ENCODE measurements at regions not wholly inside any gene's neighbourhood (a gene's known extent, or its start where the extent isn't known, plus 50 kb on each side); places are given as distances from the start of the nearest gene placed in this dataset.

DNA sequence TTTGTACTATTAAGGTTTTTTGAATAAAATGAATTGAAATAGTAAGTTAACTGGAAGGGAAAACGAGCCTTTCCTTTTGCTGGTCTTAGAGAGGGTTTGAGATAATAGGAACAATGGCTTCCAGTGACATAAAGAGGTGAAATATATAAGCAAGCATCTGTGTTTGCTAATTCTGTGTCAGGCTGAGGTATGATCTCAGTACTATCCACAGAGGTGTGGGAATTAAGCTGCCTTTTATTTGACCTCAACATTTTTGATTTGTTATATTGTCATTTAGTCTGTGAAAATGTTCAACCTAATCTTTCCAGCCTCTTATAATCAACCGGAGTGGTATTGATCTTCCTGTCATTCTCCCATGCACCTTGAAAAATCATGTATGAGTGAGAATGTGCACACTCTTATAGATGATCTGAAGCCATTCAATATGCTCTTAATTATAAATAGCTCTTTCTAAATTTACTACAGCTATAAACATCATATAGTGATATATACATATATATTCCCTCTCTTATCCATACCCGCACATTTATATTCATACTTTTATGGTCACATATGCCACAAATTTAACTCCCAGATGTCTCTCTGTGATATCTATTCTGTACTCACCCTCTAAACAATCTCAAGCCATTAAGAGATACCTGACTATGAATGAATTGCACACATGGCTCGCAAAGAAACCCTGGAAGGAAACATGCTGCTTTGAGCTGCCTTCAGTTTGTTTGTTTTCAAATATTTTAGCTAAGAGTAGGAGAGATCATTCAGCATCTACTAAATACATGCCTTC is 754.7 kb upstream of the NRSN1 start:
- DNase-seq (ENCODE audit: low read depth) (no peak), FAIRE-seq (no peak)
- Histone ChIP-seq H3K27me3 (ENCODE audit: control insufficient read depth, insufficient read depth, low read length) (no peaks in the 10 kb centered on the region), H3K36me3 (ENCODE audit: control insufficient read depth, insufficient read depth, low read length) (no peaks in the 10 kb centered on the region), H3K4me3 (ENCODE audit: low read depth, low read length) (no peak overlapping the region)
- TF ChIP-seq, protein P1, sequence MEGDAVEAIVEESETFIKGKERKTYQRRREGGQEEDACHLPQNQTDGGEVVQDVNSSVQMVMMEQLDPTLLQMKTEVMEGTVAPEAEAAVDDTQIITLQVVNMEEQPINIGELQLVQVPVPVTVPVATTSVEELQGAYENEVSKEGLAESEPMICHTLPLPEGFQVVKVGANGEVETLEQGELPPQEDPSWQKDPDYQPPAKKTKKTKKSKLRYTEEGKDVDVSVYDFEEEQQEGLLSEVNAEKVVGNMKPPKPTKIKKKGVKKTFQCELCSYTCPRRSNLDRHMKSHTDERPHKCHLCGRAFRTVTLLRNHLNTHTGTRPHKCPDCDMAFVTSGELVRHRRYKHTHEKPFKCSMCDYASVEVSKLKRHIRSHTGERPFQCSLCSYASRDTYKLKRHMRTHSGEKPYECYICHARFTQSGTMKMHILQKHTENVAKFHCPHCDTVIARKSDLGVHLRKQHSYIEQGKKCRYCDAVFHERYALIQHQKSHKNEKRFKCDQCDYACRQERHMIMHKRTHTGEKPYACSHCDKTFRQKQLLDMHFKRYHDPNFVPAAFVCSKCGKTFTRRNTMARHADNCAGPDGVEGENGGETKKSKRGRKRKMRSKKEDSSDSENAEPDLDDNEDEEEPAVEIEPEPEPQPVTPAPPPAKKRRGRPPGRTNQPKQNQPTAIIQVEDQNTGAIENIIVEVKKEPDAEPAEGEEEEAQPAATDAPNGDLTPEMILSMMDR (IDR thresholded peaks at IDR 0.05; ENCODE audit: insufficient read depth, low read length, severe bottlenecking), result no peak

DNA sequence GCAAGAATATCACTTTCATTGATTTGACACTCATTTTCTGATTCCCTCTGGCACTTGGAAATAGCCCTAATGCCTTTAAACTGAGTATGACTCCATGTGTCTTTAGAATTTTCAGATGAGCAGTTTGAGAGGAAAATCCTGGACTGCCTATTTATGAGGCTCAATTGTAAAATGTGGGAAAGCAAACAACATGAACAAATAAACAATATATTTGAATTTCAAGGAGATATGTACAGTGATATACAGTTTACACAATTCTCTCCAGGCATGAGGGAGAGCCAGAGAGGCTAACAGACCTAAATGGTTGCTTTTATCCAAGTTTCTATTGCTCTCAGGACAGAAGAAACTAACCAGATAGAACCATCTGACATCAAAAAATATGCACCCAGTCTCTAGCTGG is 748.2 kb upstream of the NRSN1 start:
- DNase-seq (ENCODE audit: low read depth) (no peak), FAIRE-seq (no peak)
- Histone ChIP-seq H3K4me3 (ENCODE audit: low read depth, low read length) (no peak overlapping the region), H3K36me3 (ENCODE audit: control insufficient read depth, insufficient read depth, low read length) (no peaks in the 10 kb centered on the region), H3K27me3 (ENCODE audit: control insufficient read depth, insufficient read depth, low read length) (no peaks in the 10 kb centered on the region)
- TF ChIP-seq, protein P1 (IDR thresholded peaks at IDR 0.05; ENCODE audit: insufficient read depth, low read length, severe bottlenecking), result no peak

DNA sequence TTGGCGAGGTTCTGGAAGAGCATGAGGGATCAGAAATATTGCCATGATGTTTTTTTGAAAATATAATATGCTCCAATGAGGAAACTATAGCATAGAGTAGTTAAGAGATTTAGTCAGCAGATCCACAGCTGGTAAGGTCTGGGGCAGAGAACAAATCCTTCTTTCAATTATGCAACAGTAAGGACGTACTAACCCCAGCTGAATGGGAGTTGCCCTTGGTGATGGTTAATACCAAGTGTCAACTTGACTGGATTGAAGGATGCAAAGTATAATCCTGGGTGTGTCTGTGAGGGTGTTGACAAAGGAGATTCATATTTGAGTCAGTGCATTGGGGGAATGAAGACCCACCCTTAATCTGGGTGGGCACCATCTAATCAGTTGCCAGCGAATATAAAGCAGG is 745.5 kb upstream of the NRSN1 start:
- DNase-seq (ENCODE audit: low read depth) (no peak), FAIRE-seq (no peak)
- TF ChIP-seq, protein P1 (IDR thresholded peaks at IDR 0.05; ENCODE audit: insufficient read depth, low read length, severe bottlenecking), result no peak
- Histone ChIP-seq H3K27me3 (ENCODE audit: control insufficient read depth, insufficient read depth, low read length) (no peaks in the 10 kb centered on the region), H3K4me3 (ENCODE audit: low read depth, low read length) (no peak overlapping the region), H3K36me3 (ENCODE audit: control insufficient read depth, insufficient read depth, low read length) (no peaks in the 10 kb centered on the region)

DNA sequence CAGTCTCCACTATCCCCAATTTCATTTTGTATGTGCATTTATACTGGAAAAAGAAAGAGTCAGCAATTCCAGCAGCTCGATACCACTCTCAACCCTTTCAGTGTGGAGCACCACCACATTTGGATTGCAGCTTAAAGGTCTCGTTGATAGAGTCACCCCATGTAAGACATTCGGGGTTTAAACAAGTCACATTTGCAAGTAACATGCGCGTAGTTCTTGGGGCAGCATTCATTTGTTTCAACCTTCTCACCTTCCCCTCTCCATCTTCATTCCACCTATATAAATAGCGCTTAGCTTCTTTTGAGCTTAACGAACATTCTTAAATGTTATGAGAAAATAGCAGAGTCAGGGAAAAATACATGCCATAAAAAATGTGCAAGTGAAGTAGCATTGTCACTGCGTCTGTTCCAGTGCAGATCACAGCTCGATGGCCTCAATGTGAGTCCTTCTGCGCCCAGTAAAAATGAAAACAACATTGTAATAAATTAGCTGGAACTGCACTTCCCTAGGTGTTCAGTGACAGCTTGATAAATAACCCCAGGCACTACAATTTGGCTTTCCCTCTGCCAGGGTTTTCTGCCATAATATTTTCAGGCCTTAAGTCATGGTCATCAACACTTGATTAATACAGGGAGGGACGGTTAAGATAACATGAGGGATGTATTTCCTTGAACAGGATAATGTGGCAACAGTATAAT is 737.8 kb upstream of the NRSN1 start:
- TF ChIP-seq, protein P1 (IDR thresholded peaks at IDR 0.05; ENCODE audit: insufficient read depth, low read length, severe bottlenecking), result no peak
- DNase-seq (ENCODE audit: low read depth), result no peak

DNA sequence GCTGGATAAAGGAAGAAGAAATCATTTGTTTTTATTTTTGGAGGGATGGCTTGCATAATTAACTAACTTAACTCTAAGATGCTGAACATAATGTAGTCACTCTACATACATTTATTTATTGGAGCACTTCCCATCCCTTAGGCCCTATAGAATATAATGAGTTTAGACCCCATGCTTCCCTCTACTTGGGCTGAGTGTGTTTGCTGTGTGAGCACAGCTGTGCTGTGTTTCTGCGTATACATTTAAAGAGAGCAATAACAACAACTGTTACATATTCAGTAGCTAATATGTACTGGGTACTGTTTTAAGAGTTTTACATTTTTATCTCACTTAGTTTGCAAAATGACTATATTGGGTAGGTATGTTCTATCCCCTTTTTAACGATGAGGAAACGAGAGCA is 736.6 kb upstream of the NRSN1 start:
- no peaks in the 10 kb centered on the region for H3K36me3 ChIP-seq (ENCODE audit: control insufficient read depth, insufficient read depth, low read length)
- TF ChIP-seq, protein P1 (IDR thresholded peaks at IDR 0.05; ENCODE audit: insufficient read depth, low read length, severe bottlenecking), result no peak
- no peak for FAIRE-seq
- no peaks in the 10 kb centered on the region for H3K27me3 ChIP-seq (ENCODE audit: control insufficient read depth, insufficient read depth, low read length)
- DNase-seq (ENCODE audit: low read depth), result no peak
- no peak overlapping the region for H3K4me3 ChIP-seq (ENCODE audit: low read depth, low read length)

More for the DNA sequence above, 737.8 kb upstream of the NRSN1 start:
- no peaks in the 10 kb centered on the region for H3K27me3 ChIP-seq (ENCODE audit: control insufficient read depth, insufficient read depth, low read length)
- no peak overlapping the region for H3K4me3 ChIP-seq (ENCODE audit: low read depth, low read length)
- no peak for FAIRE-seq
- no peaks in the 10 kb centered on the region for H3K36me3 ChIP-seq (ENCODE audit: control insufficient read depth, insufficient read depth, low read length)

Data from bronchial epithelial cell (primary cell).